ENCODE measurements at regions not wholly inside any gene's neighbourhood (a gene's known extent, or its start where the extent isn't known, plus 50 kb on each side); places are given as distances from the start of the nearest gene placed in this dataset.
"Not testable (repeated sequence)": the region's sequence is repeated elsewhere in the genome, so short reads cannot be mapped to it uniquely, and the experiment has no call there.

DNA sequence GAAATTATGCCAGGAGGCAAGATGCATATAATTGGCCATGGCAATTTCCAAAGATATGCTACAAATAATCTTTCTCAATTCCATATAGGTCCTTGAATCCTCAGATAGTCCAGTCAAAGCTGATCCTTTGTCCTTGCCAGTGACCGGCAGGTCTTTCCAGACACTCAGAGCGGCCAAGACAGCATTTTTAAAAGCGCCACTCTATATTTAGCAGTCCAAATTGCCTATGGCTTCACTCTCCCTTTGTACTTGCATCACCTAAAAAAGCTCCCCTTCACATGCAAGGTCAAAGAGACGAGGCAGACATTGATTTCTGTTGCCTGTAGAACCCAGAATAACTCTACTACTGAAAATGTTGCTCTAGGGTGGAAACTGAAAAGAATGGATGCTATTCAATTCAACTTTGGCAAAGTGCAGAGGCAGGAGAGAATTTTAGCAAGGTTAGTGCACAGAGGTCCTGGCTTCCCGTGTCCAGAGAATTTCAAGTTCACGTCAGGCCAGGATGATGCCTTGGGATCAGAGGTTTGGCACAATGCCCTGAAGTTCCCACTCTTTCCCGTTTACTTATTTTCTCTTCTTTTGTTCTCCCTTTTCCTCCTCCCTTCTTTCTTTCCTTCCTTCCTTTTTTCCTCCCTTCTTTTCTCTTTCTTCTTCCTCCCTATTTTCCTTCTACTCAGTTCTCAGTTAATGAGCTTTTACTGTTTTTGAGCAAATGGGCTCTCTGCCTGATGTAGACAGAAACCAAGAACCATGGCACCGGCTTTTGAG is 108.5 kb downstream of the KCNK1 start:
- DNase-seq = no peak

DNA sequence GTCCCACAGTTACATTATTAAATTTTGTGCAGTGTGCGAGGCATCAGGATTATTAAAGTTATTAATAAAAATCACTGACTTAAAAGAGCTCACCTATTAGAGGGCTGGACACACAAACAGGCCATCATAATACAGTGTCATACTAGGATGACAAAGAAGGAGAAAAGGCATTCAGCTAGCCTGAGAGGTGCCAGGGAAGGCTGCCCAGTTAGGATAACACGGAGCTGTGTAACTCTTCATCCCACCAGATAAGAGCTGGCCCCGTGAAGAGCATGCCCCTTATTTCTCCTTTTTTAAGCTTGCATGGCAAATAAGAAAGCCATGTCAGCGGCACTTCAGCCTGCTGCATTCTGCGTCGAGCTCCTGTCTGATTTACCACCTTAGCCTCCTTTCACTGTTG is 109.5 kb downstream of the KCNK1 start:
- no peak for DNase-seq

DNA sequence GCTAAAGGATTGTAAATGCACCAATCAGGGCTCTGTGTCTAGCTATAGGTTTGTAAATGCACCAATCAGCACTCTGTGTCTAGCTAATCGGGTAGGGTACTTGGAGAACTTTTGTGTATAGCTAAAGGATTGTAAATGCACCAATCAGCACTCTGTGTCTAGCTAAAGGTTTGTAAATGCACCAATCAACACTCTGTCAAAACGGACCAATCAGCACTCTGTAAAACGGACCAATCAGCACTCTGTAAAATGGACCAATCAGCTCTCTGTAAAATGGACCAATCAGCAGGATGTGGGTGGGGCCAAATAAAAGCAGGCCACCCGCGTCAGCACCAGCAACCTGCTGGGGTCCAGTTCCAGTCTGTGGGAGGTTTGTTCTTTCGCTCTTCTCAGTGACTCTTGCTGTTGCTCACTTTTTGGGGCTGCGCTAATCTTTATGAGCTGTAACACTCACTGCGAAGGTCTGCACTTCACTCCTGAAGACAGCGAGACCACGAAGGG is 110.3 kb downstream of the KCNK1 start:
- not testable (repeated sequence) for DNase-seq

DNA sequence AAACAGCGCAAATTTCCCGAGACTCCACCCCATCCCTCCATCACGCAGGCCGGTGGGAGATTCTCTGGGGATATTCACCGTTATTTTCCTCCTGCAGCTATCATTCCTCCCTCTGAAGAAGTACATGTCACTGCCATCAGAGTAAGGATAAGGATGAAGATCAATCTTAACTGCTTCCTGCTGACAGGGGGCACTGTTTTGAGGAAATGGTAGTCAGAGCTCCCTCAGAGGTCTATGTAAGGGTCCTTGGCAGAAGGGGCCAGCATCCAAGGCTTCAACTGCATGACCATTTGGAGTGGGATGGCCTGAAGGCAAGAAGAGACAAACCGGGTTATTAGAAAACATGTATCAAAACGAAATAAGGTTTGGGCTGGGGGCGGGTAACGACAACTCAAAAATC is 111.5 kb downstream of the KCNK1 start:
- no peak for DNase-seq

DNA sequence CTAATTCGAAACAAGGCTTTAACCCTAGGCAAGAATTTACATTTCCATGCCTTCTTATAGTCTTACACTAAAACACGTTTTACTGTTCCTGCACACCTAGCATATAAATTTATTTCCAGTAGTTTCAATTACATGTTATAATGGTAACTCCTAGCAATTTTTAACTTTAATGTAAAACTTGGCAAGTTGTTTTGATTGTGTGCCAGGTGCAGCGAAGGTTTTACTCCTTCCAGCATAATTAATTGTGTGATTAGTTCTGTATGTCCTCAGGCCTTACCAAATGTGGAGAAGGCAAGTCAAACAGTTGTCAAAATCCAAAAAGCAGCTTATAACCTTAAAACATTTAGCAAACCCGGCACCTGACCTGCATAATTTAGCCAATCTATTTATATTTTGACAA is 114.8 kb downstream of the KCNK1 start:
- no peak for DNase-seq

DNA sequence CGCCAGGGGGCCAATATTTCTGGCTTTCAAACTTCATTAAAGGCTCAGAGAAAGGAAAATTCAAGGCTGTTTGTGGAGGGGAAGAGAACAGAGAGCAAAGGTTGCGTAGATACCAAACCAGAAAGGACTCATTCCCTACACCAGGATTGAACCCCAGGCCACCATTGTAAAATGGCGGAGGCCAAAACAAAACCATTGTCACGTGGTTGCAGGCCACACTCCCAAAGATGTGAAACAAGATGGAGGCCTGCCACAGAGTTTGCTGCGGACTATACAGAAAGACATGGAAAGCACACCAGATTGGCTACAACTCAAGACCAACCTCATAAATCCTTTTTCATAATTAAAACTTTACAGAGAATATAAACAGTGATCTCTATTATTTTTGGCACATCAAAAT is 116.5 kb downstream of the KCNK1 start:
- DNase-seq = no peak

DNA sequence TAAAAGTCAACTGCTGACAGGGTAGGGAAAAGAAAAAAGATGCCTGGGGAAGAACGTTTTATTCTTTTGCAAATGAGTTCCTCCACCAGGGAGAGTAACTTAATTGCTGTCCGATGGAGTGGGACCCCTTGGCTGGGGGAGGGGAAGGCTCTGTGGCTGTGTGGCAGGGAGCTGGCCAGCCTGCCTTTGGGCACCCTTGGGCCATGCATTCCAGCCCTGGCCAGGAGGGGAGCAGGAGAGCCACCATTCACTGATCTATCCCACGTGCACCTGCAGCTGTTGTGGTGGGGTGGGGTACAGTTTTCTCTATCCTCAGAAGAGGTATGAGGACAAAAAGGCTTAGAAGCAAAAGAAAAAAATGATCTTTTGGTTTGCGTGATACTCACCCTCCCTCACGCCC is 116.9 kb downstream of the KCNK1 start:
- no peak for DNase-seq

DNA sequence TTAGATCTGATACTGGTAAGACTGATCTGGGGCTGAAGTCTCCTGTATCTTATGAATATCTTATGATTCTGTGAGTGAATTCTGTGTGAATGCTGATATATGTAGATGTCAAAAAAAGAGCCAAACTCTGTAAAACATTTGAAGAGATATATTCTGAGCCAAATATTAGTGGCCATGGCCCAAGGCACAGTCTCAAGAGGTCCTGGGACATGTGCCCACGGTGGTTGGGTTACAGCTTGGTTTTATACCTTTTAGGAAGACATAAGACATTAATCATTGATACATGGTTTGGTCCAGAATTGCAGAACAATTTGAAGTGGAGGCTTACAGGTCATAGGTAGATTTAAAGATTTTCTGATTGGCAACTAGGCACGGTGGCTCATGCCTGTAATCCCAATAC is 118.3 kb downstream of the KCNK1 start:
- DNase-seq = no peak

DNA sequence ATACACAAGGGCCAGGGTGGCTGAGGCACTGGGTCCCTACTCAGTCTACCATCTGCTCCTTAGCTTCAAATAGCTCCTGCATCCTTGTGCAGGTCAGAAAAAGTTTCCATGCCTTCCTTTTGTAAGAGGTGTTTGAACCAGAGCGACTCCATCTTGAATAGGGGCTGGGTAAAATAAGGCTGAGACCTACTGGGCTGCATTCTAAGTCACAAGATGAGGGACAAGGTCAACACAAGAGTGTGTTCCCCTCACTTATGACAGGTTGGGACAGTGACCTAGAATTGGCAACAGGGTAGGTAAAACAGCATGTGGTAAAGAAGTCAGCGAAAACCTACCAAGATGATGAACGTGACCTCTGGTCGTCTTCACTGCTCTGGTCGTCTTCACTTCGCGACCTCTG is 120.5 kb downstream of the KCNK1 start:
- no peak for DNase-seq

DNA sequence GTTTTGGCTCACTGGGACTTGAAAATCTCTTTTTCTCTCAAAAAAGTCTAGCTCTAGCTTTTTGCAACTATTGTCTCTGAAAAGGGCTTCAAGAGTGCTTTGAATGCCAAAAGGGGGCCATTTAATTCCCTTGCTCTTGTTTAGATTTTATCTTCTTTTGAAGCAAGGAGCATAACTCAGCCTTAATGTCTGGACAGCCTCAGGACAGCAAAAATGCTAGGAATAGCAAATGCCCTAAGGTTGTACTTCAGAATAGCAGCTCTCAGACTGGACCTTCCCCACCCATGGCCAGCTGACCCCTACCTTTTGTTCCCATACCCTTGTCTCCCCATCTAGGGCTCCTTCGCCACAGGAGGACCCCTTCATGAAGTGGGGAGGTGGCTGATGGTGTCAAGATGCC is 121.4 kb downstream of the KCNK1 start:
- DNase-seq = no peak

DNA sequence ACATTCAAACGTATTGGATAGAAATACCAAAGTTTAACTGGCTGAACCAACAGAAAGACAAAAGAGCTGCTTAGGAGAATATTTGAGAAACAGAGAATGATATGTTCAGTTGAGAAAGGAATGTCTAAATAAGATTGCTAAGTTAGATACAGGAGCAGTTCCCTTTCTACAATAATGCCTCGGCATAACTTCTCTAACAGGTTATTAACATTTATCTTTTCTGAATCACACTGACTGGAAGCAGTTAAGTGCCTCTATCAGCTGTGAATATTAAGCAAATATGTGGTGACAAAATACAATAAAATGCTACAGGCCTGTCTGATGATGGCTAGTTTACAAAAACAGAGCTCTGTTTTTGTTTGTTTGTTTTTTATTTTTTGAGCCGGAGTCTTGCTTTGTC is 121.9 kb downstream of the KCNK1 start:
- DNase-seq = no peak

DNA sequence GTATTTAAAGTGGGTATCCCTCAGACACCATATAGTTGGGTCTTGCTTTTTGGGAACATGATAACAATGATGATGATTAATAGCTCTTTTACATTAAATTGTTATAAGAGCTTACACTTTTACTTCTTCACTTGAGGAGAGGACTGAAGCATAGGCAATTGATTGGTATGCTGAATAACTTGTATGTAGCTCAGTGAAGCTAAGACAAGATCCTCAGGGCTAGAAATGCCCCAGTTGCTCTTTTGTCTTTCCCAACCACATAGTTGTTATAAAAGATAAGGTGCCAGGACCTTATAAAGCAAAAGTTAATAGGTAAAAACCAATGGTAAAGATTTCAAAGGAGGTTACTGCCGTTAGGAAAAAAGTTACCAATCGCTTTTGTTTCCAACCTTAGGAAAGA is 123.4 kb downstream of the KCNK1 start:
- no peak for DNase-seq

DNA sequence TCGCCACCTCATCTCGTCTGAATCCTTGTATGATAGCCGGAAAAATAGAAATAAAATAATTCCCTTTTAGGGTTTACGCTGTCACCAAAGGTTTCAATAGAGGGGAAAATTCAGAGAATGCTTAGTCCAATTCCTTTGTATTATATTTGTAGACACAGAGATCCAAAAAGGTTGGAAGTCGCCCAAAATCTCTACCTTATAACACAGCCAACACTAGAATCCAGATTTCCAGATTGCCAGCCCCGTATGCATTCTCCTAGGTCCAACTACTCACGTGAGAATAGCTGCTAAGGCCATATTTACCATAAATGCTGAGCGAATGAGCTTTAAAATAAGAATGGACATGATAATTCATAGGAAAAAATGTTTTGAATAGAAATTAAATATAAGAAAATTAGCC is 124.5 kb downstream of the KCNK1 start:
- no peak for DNase-seq

DNA sequence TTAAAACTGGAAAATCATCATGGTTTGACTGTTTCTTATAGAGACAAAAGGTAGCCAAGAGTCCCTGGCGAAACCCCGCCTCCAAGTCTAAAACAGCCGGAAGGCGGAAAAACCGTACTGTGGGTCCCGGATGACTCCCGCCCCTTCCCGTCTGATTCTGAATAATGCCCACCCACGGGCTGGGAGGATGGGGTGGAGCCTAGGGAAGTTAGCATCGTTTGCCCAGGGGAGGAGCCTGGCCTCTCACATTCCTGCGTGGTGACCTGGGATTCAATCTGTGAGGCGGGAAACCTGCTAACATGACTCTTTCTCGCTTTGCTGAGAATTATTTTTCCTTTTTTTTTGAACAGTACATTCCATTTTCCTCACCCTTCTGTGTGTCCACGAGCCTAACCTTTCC is 124.9 kb downstream of the KCNK1 start:
- no peak for DNase-seq

DNA sequence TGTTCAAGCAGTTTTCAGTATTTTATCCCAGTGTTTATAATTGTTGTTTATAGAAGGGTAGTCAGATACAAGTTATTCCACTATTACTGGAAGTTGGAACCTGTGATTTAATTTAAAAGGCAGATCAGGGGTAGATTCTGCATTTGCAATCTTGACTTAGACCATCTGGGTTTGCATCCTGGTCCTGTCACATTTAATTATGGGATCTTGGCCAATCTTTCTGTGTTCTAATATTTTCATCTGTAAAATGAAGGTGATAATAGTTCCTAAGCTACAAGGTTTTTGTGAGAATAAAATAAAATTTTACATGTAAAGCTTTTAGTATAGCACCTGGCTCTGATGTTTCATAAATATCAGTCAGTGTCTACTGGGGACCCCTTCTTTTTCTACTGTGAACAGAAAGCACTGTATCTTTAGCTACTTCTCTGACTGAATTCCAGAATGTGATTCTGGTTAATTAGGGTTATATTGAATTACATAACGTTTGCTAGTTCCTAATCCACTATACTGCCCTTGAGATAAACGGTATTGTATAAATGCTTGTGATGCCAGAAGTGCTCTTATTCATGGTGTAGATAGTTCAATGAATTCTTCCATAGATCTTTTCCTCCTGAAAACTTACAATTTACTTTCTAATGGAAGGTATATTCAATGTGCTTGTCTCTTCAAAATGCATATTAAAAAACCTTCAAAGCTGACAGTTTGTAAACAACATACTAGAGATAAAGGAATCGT is 131.0 kb downstream of the KCNK1 start:
- no peak for DNase-seq

DNA sequence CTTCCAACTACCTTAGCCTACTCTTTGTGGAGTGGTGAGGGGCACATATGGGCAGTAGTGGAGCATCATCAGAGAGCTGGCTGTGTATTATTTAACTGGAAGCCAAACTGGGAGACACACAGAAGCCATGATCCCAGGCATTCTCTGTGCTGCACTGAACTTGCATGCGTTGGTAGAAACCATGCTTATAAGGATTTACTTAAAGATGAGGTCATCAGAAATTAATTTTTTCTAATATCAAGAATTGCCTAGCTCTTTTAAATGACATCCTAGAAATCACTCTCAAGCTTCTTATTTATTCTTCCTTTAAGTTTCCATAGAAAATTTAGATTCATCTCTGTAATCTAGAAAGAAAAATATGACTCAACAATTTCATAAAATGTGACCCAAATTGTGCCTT is 136.2 kb downstream of the KCNK1 start:
- DNase-seq = no peak

DNA sequence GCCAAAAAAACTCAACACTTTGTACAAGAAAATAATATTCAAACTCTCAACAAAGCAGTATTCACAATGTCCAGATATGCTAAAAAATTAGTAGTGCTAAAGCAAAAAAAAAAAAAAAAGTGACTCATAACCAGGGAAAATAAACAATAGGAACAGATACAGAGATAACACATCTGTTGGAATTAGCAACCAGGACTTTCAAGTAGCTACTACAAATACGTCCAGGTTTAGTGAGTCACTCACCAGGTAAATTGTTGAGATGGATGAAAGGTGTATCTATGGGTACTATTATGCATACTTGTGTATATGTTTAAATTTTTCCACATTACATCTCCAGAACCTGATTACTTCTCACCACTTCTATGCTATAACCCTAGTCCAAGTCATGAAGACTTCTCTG is 144.8 kb upstream of the SLC35F3 start:
- no peak for DNase-seq

DNA sequence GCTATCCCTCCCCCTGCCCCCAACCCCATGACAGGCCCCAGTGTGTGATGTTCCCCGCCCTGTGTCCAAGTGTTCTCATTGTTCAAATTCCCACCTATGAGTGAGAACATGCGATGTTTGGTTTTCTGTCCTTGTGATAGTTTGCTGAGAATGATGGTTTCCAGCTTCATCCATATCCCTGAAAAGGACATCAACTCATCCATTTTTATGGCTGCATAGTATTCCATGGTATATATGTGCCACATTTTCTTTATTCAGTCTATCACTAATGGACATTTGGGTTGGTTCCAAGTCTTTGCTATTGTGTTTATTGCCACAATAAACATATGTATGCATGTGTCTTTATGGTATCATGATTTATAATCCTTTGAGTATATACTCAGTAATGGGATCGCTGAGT is 140.2 kb upstream of the SLC35F3 start:
- not testable (repeated sequence) for DNase-seq

DNA sequence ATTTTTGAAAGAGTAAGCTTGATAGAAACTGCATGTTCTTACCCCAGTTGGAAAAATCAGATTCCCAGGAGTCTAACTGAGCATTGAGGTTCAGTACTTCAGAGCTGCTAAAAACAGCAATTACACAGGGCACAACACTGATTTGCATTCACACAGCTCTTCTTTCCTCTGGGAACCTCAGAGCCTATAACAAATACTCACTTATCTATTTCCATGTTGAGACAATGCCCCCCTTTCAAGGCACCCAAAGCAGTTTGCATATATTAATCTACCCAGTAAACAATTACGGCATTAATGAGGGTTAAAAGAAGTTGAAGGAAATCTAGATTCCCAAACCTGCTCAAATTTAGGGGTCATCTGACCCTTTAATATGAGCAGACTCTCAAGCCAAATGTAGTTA is 126.9 kb upstream of the SLC35F3 start:
- DNase-seq = no peak

DNA sequence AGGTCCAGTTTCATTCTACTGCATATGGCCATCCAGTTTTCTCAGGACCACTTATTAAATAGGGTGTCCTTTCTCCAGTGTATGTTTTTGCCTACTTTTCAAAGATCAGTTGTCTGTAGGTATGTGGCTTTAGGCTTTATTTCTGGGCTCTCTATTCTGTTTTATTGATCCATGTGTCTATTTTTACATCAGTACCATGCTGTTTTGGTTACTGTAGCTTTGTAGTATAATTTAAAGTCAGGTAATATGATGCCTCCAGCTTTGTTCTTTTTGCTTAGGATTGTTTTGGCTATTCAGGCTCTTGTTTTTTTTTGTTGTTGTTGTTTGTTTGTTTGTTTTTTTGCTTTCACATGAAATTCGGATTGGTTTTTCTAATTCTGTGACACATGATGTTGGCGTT is 124.4 kb upstream of the SLC35F3 start:
- DNase-seq = no peak

DNA sequence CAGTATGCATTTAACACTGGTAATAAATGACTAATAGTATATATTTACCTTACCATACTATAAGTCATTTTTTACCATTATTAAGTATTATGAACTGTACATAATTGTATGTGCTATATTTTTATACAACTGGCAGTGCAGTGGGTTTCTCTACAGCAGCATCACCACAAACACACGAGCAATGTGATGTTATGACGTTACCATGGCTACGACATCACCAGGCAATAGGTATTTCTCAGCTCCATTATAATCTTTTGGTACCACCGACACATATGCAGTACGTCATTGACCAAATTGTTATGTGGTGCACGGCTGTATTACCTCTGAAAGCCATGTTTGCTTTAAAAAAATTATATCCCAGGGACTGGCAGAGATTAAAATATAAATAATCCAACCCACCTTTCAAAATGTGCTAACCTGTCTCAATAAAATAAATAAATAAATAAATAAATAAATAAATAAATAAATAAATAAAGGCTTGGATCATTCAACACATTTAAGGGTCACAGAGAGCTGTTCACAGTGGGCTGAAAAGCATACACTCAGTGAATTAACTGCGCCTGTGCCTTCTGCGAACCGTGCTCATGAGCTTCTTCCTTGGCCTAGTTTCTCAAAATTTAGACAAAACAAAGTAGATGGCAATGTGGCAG is 121.4 kb upstream of the SLC35F3 start:
- no peak for DNase-seq

DNA sequence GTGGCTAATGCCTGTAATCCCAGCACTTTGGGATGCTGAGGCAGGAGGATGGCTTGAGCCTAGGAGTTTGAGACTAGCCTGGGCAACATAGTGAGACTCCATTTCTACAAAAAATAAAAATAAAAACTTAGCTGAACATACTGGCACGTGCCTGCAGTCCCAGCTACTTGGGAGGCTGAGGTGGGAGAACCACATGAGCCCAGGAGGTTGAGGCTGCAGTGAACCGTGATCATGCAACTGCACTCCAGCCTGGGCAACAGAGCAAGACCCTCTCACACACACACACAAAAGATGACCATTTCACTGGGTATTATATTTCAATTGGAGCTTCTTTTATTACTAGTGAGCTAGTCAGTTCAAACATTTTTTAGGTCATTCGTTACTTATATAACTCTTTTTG is 116.9 kb upstream of the SLC35F3 start:
- DNase-seq = no peak

DNA sequence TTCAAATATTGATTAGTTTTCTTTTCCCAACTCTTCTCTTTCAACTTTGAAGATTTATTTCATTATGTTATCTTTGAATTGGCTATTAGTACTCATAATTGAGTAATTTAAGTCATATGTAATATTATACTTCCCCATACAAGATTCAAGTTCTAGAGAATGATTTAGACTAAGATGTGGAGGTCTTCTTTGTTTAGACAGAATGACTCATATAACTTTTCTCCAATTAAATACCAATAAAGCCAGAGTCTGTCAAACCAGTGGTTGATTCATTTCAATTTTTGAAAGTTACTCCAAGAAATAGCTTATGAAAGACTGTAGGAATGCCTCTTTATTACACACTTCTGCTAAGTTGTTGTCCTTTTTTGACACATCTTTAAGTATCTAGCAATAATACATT is 115.8 kb upstream of the SLC35F3 start:
- no peak for DNase-seq

DNA sequence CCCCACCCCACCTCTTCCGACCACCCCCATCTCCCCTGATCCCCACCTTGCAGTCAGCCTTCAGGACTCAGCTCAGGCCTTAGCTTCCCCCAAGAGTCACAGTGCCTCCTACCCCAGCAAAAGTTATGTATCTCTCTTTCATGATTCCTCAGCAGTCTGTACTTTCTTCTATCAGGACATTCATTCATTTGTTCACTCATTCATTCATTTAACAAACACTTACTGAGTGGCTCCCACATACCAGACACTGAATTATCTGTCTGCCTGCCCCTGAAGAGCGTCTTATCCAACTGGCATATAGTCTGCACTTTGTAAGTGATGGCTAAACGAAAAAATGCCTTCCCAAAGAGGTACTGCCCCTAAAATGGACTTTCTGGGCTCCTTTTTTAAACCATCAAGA is 114.4 kb upstream of the SLC35F3 start:
- DNase-seq = no peak

Measured in right kidney (tissue), 1 donor.